ENCODE measurements at regions not wholly inside any gene's neighbourhood (a gene's known extent, or its start where the extent isn't known, plus 50 kb on each side); places are given as distances from the start of the nearest gene placed in this dataset.
A peak's percentile ranks its signal among the peaks of the same experiment; 100 is the strongest.

DNA sequence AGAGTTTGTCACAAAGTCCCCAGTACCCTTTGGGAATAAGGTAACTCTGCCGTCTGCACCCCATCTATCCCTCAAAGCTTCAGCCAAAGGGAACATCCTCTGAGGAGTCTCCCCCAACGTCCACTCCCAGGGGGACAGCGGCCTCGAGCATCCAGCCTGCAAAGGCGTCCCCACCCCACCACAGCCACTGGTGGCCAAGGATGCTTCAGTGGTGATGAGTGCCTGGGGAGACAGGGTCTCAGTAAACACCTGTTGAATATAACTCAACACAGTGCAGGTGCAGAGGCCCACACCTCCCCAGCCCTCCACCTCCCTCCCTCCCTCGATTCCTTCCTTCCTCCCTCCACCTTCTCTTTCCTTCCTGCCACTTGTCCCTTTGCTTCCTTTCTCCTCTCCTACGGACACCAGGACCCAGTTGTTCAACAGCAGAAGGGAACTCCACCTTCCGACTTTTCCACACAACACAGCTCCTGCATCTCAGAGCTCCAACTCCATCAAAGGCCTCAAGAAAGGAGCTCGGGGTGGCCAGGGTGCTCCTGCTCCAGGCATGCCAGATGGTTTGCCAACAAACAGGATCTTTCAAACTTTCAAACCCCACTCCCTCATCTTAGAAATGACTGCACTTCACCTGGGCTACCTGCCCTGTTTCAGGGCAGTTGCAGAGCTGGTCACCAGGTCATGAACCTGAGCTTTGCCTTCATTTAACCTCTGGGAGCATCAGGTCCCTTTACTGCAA lies 87.8 kb upstream of the SNTG2 start:
- no peak for DNase-seq (ENCODE audit: extremely low spot score, insufficient read length, low read depth)
- no peak for FAIRE-seq

DNA sequence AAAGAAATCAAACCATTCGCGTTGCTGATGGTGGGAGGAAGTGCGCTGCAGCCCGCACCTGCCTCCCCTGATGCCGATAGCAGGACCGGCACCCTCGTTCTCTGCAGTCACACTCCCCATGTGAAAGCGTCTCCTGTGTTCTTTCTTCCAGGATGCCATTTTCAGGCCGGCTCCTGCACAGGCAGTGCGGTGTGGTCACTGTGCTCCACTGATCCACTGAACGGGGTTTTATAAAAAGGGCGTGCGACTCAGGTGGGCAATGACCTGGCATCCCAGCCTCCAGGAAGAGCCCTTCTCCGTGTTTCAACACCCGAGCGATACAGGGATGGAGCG lies 88.3 kb upstream of the SNTG2 start:
- FAIRE-seq (no peak), DNase-seq (ENCODE audit: extremely low spot score, insufficient read length, low read depth) (no peak)

DNA sequence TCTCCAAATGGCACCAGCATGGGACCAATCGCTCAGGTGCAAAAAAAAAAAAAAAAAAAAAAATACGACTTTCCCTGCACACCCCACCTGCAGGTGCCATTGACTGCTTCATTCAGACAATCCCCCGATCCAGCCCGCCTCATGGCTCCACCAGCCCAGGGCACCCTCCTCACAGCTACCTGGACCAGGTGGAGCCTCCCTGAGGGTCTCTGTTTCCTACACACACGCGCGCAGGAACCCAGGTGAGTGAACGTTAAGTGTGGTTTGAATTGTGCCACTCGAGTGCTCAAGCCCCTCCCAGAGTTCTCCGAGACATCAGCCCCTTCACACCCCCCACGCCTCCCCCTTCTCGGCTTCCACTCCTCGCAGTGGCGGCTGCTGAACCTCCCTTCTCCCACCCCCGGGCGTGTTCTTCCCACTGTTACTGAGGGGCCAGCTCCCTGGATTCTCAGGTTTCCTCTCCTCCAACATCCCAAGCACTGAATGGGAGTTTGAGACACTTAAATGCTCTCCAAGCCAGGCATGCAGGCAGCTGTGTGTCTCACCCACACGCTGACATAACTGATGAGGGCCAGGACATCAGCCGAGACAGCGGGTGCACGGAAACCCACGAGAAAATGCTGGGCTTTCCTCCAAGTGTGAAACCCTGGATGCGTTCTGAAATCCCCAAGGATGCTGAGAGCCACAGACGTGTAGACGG lies 88.8 kb upstream of the SNTG2 start:
- FAIRE-seq, result no peak
- DNase-seq (ENCODE audit: extremely low spot score, insufficient read length, low read depth), result no peak

DNA sequence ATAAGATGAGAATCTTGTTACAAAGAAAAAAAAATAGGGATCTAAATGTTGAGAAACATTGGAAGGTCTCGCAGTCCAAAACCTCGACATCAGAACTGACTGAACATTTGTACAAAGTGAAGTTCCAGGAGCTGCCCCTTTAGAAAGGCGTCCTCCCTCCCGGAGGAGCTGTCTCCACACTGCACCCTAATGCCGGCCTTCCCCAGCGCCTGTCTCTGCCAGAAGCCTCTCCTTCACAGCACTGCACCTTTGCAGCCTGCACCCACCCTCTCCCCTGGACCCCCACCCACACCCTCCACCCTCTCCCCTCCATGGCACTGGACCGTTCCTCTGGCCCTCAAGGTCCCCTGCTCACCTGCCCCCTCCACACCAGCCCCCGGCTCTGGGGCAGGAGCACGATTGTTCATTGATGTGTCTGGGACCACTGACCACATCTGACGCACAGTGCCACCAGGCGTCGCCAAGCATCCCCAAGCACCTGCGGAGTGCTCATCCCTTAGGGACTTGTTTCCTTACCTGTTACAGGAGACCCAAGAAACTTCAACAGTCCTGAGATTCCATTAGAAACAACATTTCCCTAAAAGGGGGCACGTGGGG lies 90.3 kb upstream of the SNTG2 start:
- FAIRE-seq, result no peak

DNA sequence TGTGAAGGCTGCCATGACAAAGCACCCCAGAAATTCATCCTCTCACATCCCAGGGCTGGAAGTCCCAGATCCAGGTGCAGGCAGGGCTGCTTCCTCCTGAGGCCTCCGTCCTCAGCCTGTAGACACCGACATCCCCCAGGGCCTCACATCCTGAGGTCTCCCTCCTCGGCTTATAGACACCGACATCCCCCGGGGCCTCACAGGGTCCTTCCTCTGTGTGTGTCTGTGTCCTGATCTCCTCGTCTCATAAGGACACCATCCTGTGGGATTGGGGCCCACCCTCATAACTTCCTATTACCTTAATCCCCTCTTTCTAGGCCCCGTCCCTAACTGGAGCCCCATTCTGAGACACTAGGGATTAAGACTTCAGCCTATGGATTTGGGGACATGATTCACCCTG lies 92.0 kb upstream of the SNTG2 start:
- FAIRE-seq (no peak), DNase-seq (ENCODE audit: extremely low spot score, insufficient read length, low read depth) (no peak)

More for the DNA sequence above, 90.3 kb upstream of the SNTG2 start:
- DNase-seq (ENCODE audit: extremely low spot score, insufficient read length, low read depth), result no peak

DNA sequence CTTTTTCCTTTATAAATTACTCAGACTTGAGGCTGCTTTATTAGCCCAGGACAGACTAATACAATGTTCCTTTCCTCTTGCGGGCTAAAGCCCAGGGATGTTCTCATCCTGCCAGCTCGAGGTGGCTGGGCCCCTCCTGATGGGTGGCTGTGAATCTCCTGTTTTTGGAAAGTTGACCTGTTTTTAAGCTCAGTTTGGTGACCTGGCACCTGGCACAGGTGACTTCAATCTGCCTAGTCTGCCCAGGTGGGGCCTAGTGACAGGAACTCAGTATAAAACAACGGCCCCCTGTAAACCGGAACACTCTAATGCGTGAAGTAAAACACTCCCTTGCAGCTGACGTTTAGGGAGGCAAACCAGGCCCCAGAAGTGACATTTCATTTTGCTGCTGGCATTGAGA lies 92.7 kb upstream of the SNTG2 start:
- DNase-seq (ENCODE audit: extremely low spot score, insufficient read length, low read depth) (no peak), FAIRE-seq (no peak)

GRCh38 chr2:857081-857480 lies 93.6 kb upstream of the SNTG2 start:
- DNase-seq (ENCODE audit: extremely low spot score, insufficient read length, low read depth), result no peak
- no peak for FAIRE-seq

- FAIRE-seq, result no peak
These were observed 94.2 kb upstream of the SNTG2 start for GRCh38 chr2:856456-856855.

DNA sequence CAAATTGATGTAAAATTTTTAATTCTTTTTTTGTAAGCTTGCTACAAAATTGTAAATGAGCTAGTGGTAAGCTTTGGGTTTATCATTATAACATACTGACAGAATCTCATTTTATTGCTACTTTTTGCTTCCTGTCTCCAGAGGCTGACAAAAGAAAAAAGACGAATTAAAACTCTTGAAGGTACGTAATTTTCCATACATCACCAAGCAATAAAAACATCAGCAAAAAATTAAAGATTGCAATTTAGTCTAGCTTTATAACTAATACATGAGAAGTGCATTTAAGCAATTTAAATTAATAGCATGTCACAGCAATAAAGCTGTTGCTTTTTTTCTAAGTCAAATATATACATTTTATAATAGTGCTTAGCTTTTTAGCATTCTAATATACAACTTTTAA lies 94.6 kb upstream of the SNTG2 start:
- DNase-seq (ENCODE audit: extremely low spot score, insufficient read length, low read depth) (no peak), FAIRE-seq (no peak)

More at GRCh38 chr2:856456-856855, 94.2 kb upstream of the SNTG2 start:
- DNase-seq (ENCODE audit: extremely low spot score, insufficient read length, low read depth), result no peak

GRCh38 chr2:855177-855576 lies 95.5 kb upstream of the SNTG2 start:
- DNase-seq (ENCODE audit: extremely low spot score, insufficient read length, low read depth) (no peak), FAIRE-seq (no peak)

DNA sequence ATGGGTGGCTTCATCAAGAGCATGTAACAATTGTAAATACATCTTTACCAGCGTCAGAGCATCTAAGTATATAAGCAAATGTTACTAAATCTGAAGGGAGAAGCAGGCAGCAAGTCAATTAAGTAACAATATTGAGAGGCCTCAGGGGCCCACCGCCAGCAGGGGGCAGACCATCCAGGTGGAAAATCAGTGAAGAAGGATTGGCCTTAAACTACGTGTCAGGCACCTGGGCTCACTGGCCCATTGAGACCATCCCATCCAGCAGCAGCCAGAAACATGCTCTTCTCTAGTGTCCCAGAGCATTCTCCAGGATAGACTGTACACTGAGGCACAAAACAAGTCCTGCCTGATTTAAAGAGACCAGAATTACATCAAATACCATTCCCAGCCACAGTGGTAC lies 96.2 kb upstream of the SNTG2 start:
- FAIRE-seq, result peak; percentile 15
- DNase-seq (ENCODE audit: extremely low spot score, insufficient read length, low read depth), result no peak

- DNase-seq (ENCODE audit: extremely low spot score, insufficient read length, low read depth) (no peak), FAIRE-seq (no peak)
These were observed 97.3 kb upstream of the SNTG2 start for GRCh38 chr2:853203-853870.

GRCh38 chr2:852168-852567 lies 98.5 kb upstream of the SNTG2 start:
- DNase-seq (ENCODE audit: extremely low spot score, insufficient read length, low read depth) (no peak), FAIRE-seq (no peak)

GRCh38 chr2:851680-852079 lies 99.0 kb upstream of the SNTG2 start:
- no peak for DNase-seq (ENCODE audit: extremely low spot score, insufficient read length, low read depth)
- FAIRE-seq, result no peak

GRCh38 chr2:851078-851477 lies 99.6 kb upstream of the SNTG2 start:
- DNase-seq (ENCODE audit: extremely low spot score, insufficient read length, low read depth) (no peak), FAIRE-seq (no peak)

GRCh38 chr2:850429-850828 lies 100.2 kb upstream of the SNTG2 start:
- FAIRE-seq (no peak), DNase-seq (ENCODE audit: extremely low spot score, insufficient read length, low read depth) (no peak)

DNA sequence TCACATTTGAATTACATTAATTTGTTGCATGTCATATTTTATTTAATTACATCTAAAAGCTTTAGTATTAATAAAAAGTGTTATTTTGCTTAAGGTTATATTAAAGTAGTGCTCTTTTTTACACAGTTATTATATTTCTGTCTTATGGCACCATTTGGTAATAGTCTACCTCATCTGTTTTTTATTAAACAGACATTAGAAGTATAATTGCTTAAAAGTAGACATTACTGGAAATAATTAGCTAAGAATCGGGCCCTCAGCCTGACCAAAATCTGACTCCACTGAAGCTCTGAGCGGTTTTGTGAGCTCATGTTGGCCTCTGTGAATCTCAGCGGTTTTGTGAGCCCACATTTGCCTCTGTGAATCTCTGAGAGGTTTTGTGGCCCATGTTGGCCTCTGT lies 102.5 kb upstream of the SNTG2 start:
- no peak for DNase-seq (ENCODE audit: extremely low spot score, insufficient read length, low read depth)
- no peak for FAIRE-seq

GRCh38 chr2:847669-848068 lies 103.0 kb upstream of the SNTG2 start:
- FAIRE-seq, result no peak
- DNase-seq (ENCODE audit: extremely low spot score, insufficient read length, low read depth), result no peak

GRCh38 chr2:844715-845114 lies 105.9 kb upstream of the SNTG2 start:
- DNase-seq (ENCODE audit: extremely low spot score, insufficient read length, low read depth) (no peak), FAIRE-seq (no peak)

GRCh38 chr2:842151-842803 lies 108.4 kb upstream of the SNTG2 start:
- FAIRE-seq (no peak), DNase-seq (ENCODE audit: extremely low spot score, insufficient read length, low read depth) (no peak)

GRCh38 chr2:841036-841435 lies 109.6 kb upstream of the SNTG2 start:
- FAIRE-seq (no peak), DNase-seq (ENCODE audit: extremely low spot score, insufficient read length, low read depth) (no peak)

Data from GM18507 (cell line).